SK-N-SH (cell line): ENCODE measurements at regions not wholly inside any gene's neighbourhood (a gene's known extent, or its start where the extent isn't known, plus 50 kb on each side); places are given as distances from the start of the nearest gene placed in this dataset.

Experiments
- CHD2 ChIP-seq: fragments of 150-350 bp; IDR thresholded peaks from 2 replicates; pipeline ENCODE4 v1.6.1; 2018; ENCODE audit warnings: low read length; ENCODE audit not compliant: partially characterized antibody
- CTCF ChIP-seq: fragments of 200-600 bp; sonication (generic); IDR thresholded peaks from 2 replicates; pipeline ENCODE4 v1.6.1; 2017; ENCODE audit warnings: antibody characterized with exemption, mild to moderate bottlenecking, moderate library complexity
- EP300 ChIP-seq, 2 experiments: IDR thresholded peaks; 2 replicates each; pipeline versions ENCODE4 v1.4.0 to v1.6.1; 2012; ENCODE audit warnings: borderline replicate concordance in 1 of 2, low read depth in 1 of 2, low read length in 1 of 2
- EZH2phosphoT487 ChIP-seq: fragments of 200-600 bp; sonication (generic); IDR thresholded peaks from 2 replicates; pipeline ENCODE4 v1.6.1; 2017; ENCODE audit warnings: low read depth, mixed run types, mild to moderate bottlenecking, antibody characterized with exemption, moderate library complexity, borderline replicate concordance
- MXI1 ChIP-seq: IDR thresholded peaks from 2 replicates; pipeline ENCODE4 v1.6.1; 2012; ENCODE audit warnings: mild to moderate bottlenecking, low read depth, low read length, improper control_type of control experiment
- POLR2AphosphoS5 ChIP-seq: IDR thresholded peaks from 2 replicates; pipeline ENCODE4 v1.6.1; 2012; ENCODE audit warnings: low read depth, low read length
- RAD21 ChIP-seq: IDR thresholded peaks from 2 replicates; pipeline ENCODE4 v1.6.1; 2012; ENCODE audit warnings: mild to moderate bottlenecking, low read length
- REST ChIP-seq: IDR thresholded peaks from 2 replicates; pipeline ENCODE4 v1.6.1; 2012; ENCODE audit warnings: mild to moderate bottlenecking, low read depth, low read length, moderate library complexity
- USF2 ChIP-seq: fragments of 150-350 bp; IDR thresholded peaks from 2 replicates; pipeline ENCODE4 v1.6.1; 2017; ENCODE audit warnings: antibody characterized with exemption, low read length, low read depth, borderline replicate concordance
- ZBTB33 ChIP-seq: IDR thresholded peaks from 2 replicates; pipeline ENCODE4 v1.4.0; 2012; ENCODE audit warnings: low read depth, borderline replicate concordance

GRCh38 chr4:127578491-127578890 lies 54.3 kb upstream of the INTU start:
- no peak for TF ChIP-seq CHD2
- no peak for TF ChIP-seq RAD21
- TF ChIP-seq CTCF = no peak
- no peak for TF ChIP-seq USF2
- no peak for TF ChIP-seq POLR2AphosphoS5
- TF ChIP-seq ZBTB33 = no peak
- no peak for TF ChIP-seq EP300 (IDR thresholded peaks at IDR 0.05; ENCODE audit: borderline replicate concordance in 1 of 2, low read depth in 1 of 2, low read length in 1 of 2)
- no peak for TF ChIP-seq MXI1
- TF ChIP-seq REST = no peak
- no peak for TF ChIP-seq EZH2phosphoT487
